Omental fat pad (tissue), 3 donors: ENCODE measurements at regions not wholly inside any gene's neighbourhood (a gene's known extent, or its start where the extent isn't known, plus 50 kb on each side); places are given as distances from the start of the nearest gene placed in this dataset.

ENCODE experiments used
- ATAC-seq: fragments of 150-250 bp; one replicate; pipeline ENCODE4 v1.9.1; 2016; ENCODE audit warnings: mild to moderate bottlenecking, moderate library complexity; ENCODE audit not compliant: low FRiP score
- DNase-seq: peaks from one replicate; pipeline ENCODE4 v3.0.0-alpha.2; 2019; ENCODE audit warnings: low spot score
- TF ChIP-seq, protein P1 (sequence below), 3 donors: fragments of 450-650 bp; IDR thresholded peaks; one replicate each; pipeline ENCODE4 v1.5.1; 2016 to 2017; ENCODE audit warnings: antibody characterized with exemption in 3 of 3, mild to moderate bottlenecking in 3 of 3, moderate library complexity in 2 of 3

- TF ChIP-seq, protein P1, sequence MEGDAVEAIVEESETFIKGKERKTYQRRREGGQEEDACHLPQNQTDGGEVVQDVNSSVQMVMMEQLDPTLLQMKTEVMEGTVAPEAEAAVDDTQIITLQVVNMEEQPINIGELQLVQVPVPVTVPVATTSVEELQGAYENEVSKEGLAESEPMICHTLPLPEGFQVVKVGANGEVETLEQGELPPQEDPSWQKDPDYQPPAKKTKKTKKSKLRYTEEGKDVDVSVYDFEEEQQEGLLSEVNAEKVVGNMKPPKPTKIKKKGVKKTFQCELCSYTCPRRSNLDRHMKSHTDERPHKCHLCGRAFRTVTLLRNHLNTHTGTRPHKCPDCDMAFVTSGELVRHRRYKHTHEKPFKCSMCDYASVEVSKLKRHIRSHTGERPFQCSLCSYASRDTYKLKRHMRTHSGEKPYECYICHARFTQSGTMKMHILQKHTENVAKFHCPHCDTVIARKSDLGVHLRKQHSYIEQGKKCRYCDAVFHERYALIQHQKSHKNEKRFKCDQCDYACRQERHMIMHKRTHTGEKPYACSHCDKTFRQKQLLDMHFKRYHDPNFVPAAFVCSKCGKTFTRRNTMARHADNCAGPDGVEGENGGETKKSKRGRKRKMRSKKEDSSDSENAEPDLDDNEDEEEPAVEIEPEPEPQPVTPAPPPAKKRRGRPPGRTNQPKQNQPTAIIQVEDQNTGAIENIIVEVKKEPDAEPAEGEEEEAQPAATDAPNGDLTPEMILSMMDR (IDR thresholded peaks at IDR 0.05) = no peak
- DNase-seq = no peak
- no peak for ATAC-seq
These were observed 467.3 kb upstream of the B3GAT1 start for GRCh38 chr11:134879341-134879740.

- no peak for DNase-seq
- TF ChIP-seq, protein P1 (IDR thresholded peaks at IDR 0.05) = no peak
- ATAC-seq = no peak
These were observed 466.7 kb upstream of the B3GAT1 start for GRCh38 chr11:134878785-134879184.

GRCh38 chr11:134876226-134876625 is 464.2 kb upstream of the B3GAT1 start:
- TF ChIP-seq, protein P1 (IDR thresholded peaks at IDR 0.05) = no peak
- ATAC-seq (no peak), DNase-seq (no peak)

- TF ChIP-seq, protein P1 (IDR thresholded peaks at IDR 0.05) = no peak
- DNase-seq (no peak), ATAC-seq (no peak)
These were observed 455.1 kb upstream of the B3GAT1 start for GRCh38 chr11:134866981-134867675.

GRCh38 chr11:134866215-134866614 is 454.2 kb upstream of the B3GAT1 start:
- DNase-seq (no peak), ATAC-seq (no peak)
- TF ChIP-seq, protein P1 (IDR thresholded peaks at IDR 0.05) = no peak

- TF ChIP-seq, protein P1 (IDR thresholded peaks at IDR 0.05) = no peak
These were observed 452.9 kb upstream of the B3GAT1 start for GRCh38 chr11:134864968-134865305.

GRCh38 chr11:134864233-134864967 is 452.4 kb upstream of the B3GAT1 start:
- TF ChIP-seq, protein P1 (IDR thresholded peaks at IDR 0.05) = no peak
- no peak for DNase-seq
- no peak for ATAC-seq

More at GRCh38 chr11:134864968-134865305, 452.9 kb upstream of the B3GAT1 start:
- ATAC-seq = no peak
- DNase-seq = no peak
